NT2/D1 (cell line): ENCODE measurements at regions not wholly inside any gene's neighbourhood (a gene's known extent, or its start where the extent isn't known, plus 50 kb on each side); places are given as distances from the start of the nearest gene placed in this dataset.

Source experiments
- DNase-seq: peaks from one replicate; pipeline ENCODE4 v3.0.0-alpha.2; 2011; ENCODE audit warnings: low read depth, low spot score
- H3K27me3 ChIP-seq: 2 replicates; pipeline ENCODE4 v1.6.0; 2011; ENCODE audit warnings: mild to moderate bottlenecking; ENCODE audit not compliant: insufficient read length, insufficient read depth
- H3K36me3 ChIP-seq: 2 replicates; pipeline ENCODE4 v1.6.1; 2011; ENCODE audit warnings: mild to moderate bottlenecking, low read length, mixed read lengths; ENCODE audit not compliant: insufficient read depth, insufficient read length
- H3K4me1 ChIP-seq: 2 replicates; pipeline ENCODE4 v1.5.1; 2011; ENCODE audit not compliant: insufficient read depth, insufficient read length
- H3K4me3 ChIP-seq: 2 replicates; pipeline ENCODE4 v1.5.1; 2011; ENCODE audit warnings: low read depth; ENCODE audit not compliant: insufficient read length
- H3K9ac ChIP-seq: 2 replicates; pipeline ENCODE4 v1.6.0; 2011; ENCODE audit warnings: low read depth; ENCODE audit not compliant: insufficient read length
- H3K9me3 ChIP-seq: 2 replicates; pipeline ENCODE4 v1.5.1; 2011; ENCODE audit warnings: mild to moderate bottlenecking, low read length; ENCODE audit not compliant: insufficient read depth
- SUZ12 ChIP-seq: IDR thresholded peaks from 2 replicates; pipeline ENCODE4 v1.6.1; 2011; ENCODE audit not compliant: insufficient read length, insufficient read depth; ENCODE audit errors: extremely low read depth
- YY1 ChIP-seq: IDR thresholded peaks from 2 replicates; pipeline ENCODE4 v1.6.1; 2011; ENCODE audit not compliant: insufficient read length, insufficient read depth
- ZNF274 ChIP-seq: IDR thresholded peaks from 2 replicates; pipeline ENCODE4 v1.6.1; 2011; ENCODE audit warnings: mild to moderate bottlenecking, low read depth, low read length

DNA sequence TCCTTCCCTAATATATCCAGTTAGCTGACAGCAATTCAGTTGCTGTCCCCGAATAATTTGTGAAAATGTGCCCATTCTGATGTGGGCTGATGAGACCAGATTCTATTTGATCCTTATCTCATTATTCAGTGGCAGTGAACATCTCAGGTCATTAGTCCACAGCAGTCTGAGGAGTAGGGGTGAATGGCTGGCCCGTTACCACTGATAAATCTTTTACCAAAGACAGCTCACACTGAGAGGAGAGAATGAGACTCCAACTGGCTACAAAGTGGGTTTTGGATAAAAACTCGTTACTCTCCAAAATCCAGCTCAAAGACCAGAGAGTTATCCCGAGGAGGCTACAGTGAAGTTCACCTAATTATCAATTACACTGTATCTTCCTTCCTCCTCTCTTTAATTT is 189.7 kb downstream of the TUSC7 start:
- no peaks in the 10 kb centered on the region for H3K27me3 ChIP-seq
- no peaks in the 10 kb centered on the region for H3K4me1 ChIP-seq
- no peaks in the 10 kb centered on the region for H3K36me3 ChIP-seq
- DNase-seq: no peak
- no peak overlapping the region for H3K4me3 ChIP-seq
- H3K9me3 ChIP-seq: no peaks in the 10 kb centered on the region
- no peak for TF ChIP-seq ZNF274
- TF ChIP-seq SUZ12: no peak
- TF ChIP-seq YY1: no peak
- H3K9ac ChIP-seq: no peak overlapping the region

DNA sequence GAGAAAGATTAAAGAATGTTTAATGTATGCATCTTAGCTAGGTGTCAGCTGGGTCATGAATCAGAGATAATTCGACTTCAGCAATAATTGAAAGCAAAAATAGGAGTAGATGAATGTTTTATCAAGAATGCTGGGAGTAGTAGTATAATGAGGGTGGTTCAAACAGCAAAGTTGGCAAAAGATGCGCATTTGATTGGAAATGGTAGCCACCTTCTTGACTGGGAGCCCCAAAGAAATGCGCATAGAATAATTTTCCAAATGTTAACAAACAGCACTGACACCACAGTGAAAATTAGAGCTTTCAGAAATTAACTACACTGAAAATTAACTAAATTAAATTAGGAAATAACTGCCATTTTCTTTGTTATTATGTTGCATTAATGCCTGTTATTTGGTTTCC is 195.8 kb downstream of the TUSC7 start:
- Histone ChIP-seq H3K4me1 (no peaks in the 10 kb centered on the region), H3K9ac (no peak overlapping the region), H3K27me3 (no peaks in the 10 kb centered on the region), H3K36me3 (no peaks in the 10 kb centered on the region), H3K4me3 (no peak overlapping the region), H3K9me3 (no peaks in the 10 kb centered on the region)
- DNase-seq: no peak
- TF ChIP-seq YY1: no peak
- TF ChIP-seq ZNF274: no peak
- TF ChIP-seq SUZ12: no peak

DNA sequence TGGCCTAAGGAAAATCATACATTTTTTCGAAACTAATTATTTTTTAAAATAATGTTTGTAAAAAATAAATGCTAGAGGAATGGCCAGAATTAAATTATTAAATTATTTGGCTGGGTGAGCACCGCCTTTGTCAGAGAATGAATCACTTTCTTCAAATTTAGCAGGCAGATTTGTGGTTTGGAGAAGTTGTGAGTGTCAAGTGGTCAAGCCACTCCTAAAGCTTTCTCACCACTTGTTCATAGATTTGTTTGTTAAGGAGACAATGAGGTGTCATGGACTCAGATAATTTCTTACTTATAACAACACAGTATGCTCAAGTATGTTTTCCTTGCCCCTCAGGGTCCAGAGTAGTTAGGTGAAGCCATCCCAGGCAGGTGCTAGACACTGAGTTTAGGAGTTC is 196.2 kb downstream of the TUSC7 start:
- H3K4me1 ChIP-seq: no peaks in the 10 kb centered on the region
- H3K4me3 ChIP-seq: no peak overlapping the region
- H3K36me3 ChIP-seq: no peaks in the 10 kb centered on the region
- TF ChIP-seq YY1 (no peak), SUZ12 (no peak), ZNF274 (no peak)
- no peak for DNase-seq
- H3K9me3 ChIP-seq: no peaks in the 10 kb centered on the region
- H3K27me3 ChIP-seq: no peaks in the 10 kb centered on the region
- no peak overlapping the region for H3K9ac ChIP-seq

DNA sequence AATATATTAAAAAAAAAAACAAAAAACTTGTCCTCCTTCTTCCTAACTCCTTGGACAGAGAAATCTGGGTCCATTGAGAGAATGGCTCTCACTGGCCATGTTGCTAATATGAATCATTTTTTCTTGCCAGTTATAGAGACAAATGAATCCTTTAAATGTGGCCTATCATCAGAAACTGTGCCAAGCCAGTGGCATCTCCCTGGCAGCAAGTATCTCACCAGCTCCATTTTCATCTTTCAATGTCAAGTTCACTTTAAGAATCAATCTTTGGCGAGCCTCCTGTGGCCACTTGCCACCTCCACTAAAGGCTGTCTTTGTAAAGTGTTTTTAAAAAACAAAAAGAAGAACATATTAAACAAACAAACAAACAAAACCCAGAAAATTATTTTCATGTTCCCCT is 202.5 kb downstream of the TUSC7 start:
- H3K27me3 ChIP-seq: no peaks in the 10 kb centered on the region
- no peak for TF ChIP-seq SUZ12
- H3K36me3 ChIP-seq: no peaks in the 10 kb centered on the region
- H3K9ac ChIP-seq: no peak overlapping the region
- no peaks in the 10 kb centered on the region for H3K4me1 ChIP-seq
- no peaks in the 10 kb centered on the region for H3K9me3 ChIP-seq
- no peak overlapping the region for H3K4me3 ChIP-seq
- DNase-seq: no peak

DNA sequence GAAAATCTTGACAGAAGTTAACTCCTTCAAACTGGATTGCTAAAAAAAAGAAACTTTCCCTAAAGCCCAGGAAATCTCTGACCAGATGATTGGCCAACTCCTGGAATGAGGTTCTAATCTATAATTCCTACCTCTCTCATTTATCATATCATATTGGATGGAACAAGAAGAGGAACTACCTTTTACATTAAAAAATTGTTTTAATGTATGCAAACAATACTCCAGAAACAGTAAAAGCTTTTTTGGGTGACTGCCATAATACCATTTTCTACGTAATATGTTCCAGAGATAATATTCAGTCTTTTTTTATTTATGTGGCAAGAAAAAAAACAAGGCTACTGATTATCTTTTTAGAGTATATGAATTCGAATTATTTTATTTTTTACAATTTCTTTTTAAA is 204.4 kb downstream of the TUSC7 start:
- no peaks in the 10 kb centered on the region for H3K4me1 ChIP-seq
- DNase-seq: no peak
- TF ChIP-seq SUZ12 (no peak), YY1 (no peak), ZNF274 (no peak)
- H3K9me3 ChIP-seq: no peaks in the 10 kb centered on the region
- H3K4me3 ChIP-seq: no peak overlapping the region
- H3K36me3 ChIP-seq: no peaks in the 10 kb centered on the region
- no peaks in the 10 kb centered on the region for H3K27me3 ChIP-seq
- no peak overlapping the region for H3K9ac ChIP-seq

DNA sequence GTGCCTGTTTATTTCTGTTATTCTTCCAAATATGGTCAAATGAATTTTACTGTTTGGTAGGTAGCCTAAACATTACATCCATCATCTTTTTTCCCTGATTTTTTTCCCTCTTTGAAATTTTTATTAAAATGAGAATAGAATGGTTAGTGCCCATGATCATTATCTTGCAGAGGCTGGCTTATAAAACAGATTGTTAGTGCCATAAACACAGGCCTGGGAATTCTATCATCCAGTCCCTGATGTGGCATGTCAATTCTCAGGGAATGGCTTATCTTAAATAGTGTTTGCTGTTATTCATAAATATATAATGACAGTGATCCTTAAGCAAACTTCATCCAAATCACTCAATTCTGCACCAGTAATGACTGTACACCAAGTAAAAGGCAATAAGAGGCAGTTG is 207.3 kb downstream of the TUSC7 start:
- H3K4me1 ChIP-seq: no peaks in the 10 kb centered on the region
- no peak for DNase-seq
- H3K36me3 ChIP-seq: no peaks in the 10 kb centered on the region
- H3K27me3 ChIP-seq: no peaks in the 10 kb centered on the region
- no peak for TF ChIP-seq YY1
- TF ChIP-seq ZNF274: no peak
- TF ChIP-seq SUZ12: no peak
- H3K9me3 ChIP-seq: no peaks in the 10 kb centered on the region
- H3K4me3 ChIP-seq: no peak overlapping the region
- H3K9ac ChIP-seq: no peak overlapping the region

DNA sequence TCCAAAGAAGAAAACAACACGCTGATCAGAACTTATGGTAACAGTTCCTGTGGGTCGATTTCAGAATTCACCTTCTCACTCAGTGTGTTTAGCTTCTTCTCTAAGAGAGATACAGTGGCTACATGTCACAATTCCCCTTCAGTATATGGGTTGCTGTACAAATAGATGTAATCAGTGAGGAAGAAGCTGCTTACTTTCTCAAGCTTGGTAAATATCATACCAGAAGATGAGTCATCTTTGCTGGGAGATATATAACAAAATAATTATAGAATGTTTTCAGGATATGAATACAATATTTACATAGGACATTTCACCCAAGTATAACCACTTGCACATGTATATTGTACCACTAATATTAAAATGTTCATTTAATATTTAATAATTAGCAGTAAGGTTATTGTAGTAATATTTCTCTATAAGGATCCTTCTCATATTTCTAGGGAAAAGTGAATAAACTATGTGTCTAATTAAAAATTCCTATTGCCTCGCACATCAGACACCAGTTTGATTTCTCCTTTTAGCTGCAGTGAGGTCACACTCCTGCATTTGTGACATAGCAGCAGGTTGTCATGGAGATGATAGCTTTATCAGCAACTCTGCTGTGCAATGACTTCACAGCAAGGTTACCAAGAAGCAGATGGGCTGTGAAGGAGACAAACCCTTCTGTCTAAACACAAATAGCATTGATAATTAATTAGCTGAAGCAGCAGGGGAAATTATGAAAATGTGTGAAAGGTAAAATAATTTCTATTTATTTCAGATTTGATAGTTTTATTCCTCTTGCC is 211.4 kb downstream of the TUSC7 start:
- no peak for DNase-seq
- TF ChIP-seq ZNF274: no peak
- TF ChIP-seq YY1: no peak
- TF ChIP-seq SUZ12: no peak
- Histone ChIP-seq H3K36me3 (no peaks in the 10 kb centered on the region), H3K27me3 (no peaks in the 10 kb centered on the region), H3K4me1 (no peaks in the 10 kb centered on the region), H3K9ac (no peak overlapping the region), H3K4me3 (no peak overlapping the region), H3K9me3 (no peaks in the 10 kb centered on the region)
